Panc1 (cell line): ENCODE measurements at regions not wholly inside any gene's neighbourhood (a gene's known extent, or its start where the extent isn't known, plus 50 kb on each side); places are given as distances from the start of the nearest gene placed in this dataset.

Experiments used
- CTCF ChIP-seq: fragments of 450-650 bp; IDR thresholded peaks from 2 replicates; pipeline ENCODE4 v1.5.1; 2017; ENCODE audit warnings: mild to moderate bottlenecking
- POLR2AphosphoS5 ChIP-seq: IDR thresholded peaks from 2 replicates; pipeline ENCODE4 v1.6.1; 2012; ENCODE audit warnings: mild to moderate bottlenecking, low read depth, low read length, moderate library complexity
- TCF7L2 ChIP-seq: IDR thresholded peaks from 2 replicates; pipeline ENCODE4 v1.6.1; 2011; ENCODE audit warnings: mild to moderate bottlenecking, low read depth, low read length, inconsistent platforms

- TF ChIP-seq CTCF (no peak), TCF7L2 (no peak), POLR2AphosphoS5 (no peak)
These were observed 1147.8 kb downstream of the JRKL start for GRCh38 chr11:97537407-97538150.
